Lower lobe of right lung (tissue), 2 donors: ENCODE measurements at regions not wholly inside any gene's neighbourhood (a gene's known extent, or its start where the extent isn't known, plus 50 kb on each side); places are given as distances from the start of the nearest gene placed in this dataset.

Experiments used
- ATAC-seq, 2 donors: fragments of 200-7000 bp; cut with Tn5 transposase; one replicate each; pipeline ENCODE4 v1.9.1; 2020 to 2022; ENCODE audit warnings: mild to moderate bottlenecking in 2 of 2, moderate library complexity in 2 of 2
- DNase-seq: peaks from one replicate; pipeline ENCODE4 v3.0.0-alpha.2; 2020
- H3K27ac ChIP-seq: fragments of 200-600 bp; one replicate; pipeline ENCODE4 v1.8.0; 2022
- H3K27me3 ChIP-seq: fragments of 200-600 bp; one replicate; pipeline ENCODE4 v1.8.0; 2022; ENCODE audit warnings: low read depth
- H3K36me3 ChIP-seq: fragments of 200-600 bp; one replicate; pipeline ENCODE4 v1.8.0; 2022; ENCODE audit warnings: mild to moderate bottlenecking
- H3K4me1 ChIP-seq: fragments of 200-600 bp; one replicate; pipeline ENCODE4 v1.8.0; 2022
- H3K4me3 ChIP-seq: fragments of 200-600 bp; one replicate; pipeline ENCODE4 v1.8.0; 2022; ENCODE audit warnings: mild to moderate bottlenecking
- H3K9me3 ChIP-seq: fragments of 200-600 bp; one replicate; pipeline ENCODE4 v1.8.0; 2022
- CTCF ChIP-seq: fragments of 200-600 bp; IDR thresholded peaks from one replicate; pipeline ENCODE4 v1.8.0; 2022; ENCODE audit warnings: antibody characterized with exemption, mild to moderate bottlenecking
- intact Hi-C: fragments of 100-400 bp; cut with DNase I; formaldehyde crosslinking; loops from one replicate; pipeline ENCODE4 v1.11.0; 2022
- donor health status: DM: no; HTN: yes; CAD: no; lungs with severe emphysema.

- no peak for DNase-seq
- Histone ChIP-seq H3K4me1 (peaks cover 38% of the 10 kb centered on the region), H3K27me3 (no peaks in the 10 kb centered on the region), H3K4me3 (no peak overlapping the region), H3K27ac (peak overlapping the region; percentile 71), H3K36me3 (no peaks in the 10 kb centered on the region), H3K9me3 (no peaks in the 10 kb centered on the region)
- peak; percentile 26 to 48 for ATAC-seq
- TF ChIP-seq CTCF, result no peak
- intact Hi-C loops, result no loop called here
Measured at GRCh38 chr2:234292205-234292961, 204.5 kb downstream of the ARL4C start.

- peak overlapping the region; percentile 71 for H3K27ac ChIP-seq
- intact Hi-C loops, result no loop called here
- DNase-seq (no peak), ATAC-seq (peak; percentile 34 to 50)
- TF ChIP-seq CTCF, result no peak
- no peaks in the 10 kb centered on the region for H3K9me3 ChIP-seq
- H3K27me3 ChIP-seq, result no peaks in the 10 kb centered on the region
- H3K4me3 ChIP-seq, result no peak overlapping the region
- H3K36me3 ChIP-seq, result no peaks in the 10 kb centered on the region
- H3K4me1 ChIP-seq, result peaks cover 38% of the 10 kb centered on the region
Measured at GRCh38 chr2:234291765-234292204, 205.1 kb downstream of the ARL4C start.

- no peaks in the 10 kb centered on the region for H3K27me3 ChIP-seq
- DNase-seq (no peak), ATAC-seq (peak; percentile 63 to 64)
- H3K9me3 ChIP-seq, result no peaks in the 10 kb centered on the region
- H3K27ac ChIP-seq, result peak overlapping the region; percentile 71
- H3K36me3 ChIP-seq, result no peaks in the 10 kb centered on the region
- intact Hi-C loops, result no loop called here
- H3K4me1 ChIP-seq, result peaks cover 38% of the 10 kb centered on the region
- no peak overlapping the region for H3K4me3 ChIP-seq
- no peak for TF ChIP-seq CTCF
Measured at GRCh38 chr2:234290671-234291070, 206.2 kb downstream of the ARL4C start.

- peak; percentile 34 to 61 for ATAC-seq
- H3K4me3 ChIP-seq, result no peak overlapping the region
- no peak for TF ChIP-seq CTCF
- H3K27ac ChIP-seq, result peak overlapping the region; percentile 71
- H3K27me3 ChIP-seq, result no peaks in the 10 kb centered on the region
- intact Hi-C loops, result no loop called here
- DNase-seq, result no peak
- H3K9me3 ChIP-seq, result no peaks in the 10 kb centered on the region
- H3K36me3 ChIP-seq, result no peaks in the 10 kb centered on the region
- H3K4me1 ChIP-seq, result peaks cover 38% of the 10 kb centered on the region
Measured at GRCh38 chr2:234289834-234290590, 206.9 kb downstream of the ARL4C start.

DNA sequence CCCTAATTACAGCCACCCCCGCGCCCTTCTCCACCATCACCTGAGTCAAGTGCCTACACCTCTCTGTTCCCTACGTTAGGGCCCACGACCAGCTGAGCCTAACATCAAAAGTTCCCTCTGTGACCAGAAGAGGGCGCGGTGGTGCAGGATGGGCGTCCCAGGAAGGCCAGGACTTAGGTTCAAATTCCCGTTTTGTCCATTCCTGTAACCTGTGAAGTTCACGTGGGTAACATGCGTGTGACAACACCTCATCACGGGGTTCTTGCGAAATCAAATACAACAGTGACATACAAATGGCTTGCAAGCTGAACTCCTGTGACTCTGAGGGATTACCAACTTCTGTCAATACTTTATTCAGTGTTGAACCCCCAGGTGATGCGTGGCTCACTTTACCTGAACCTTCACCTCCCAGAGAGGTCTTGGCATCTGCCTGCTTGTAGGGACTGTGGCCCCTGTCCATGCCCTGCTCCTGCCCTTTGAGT lies 207.9 kb downstream of the ARL4C start:
- intact Hi-C loops, result no loop called here

More for the DNA sequence above, 207.9 kb downstream of the ARL4C start:
- H3K4me1 ChIP-seq, result peaks cover 38% of the 10 kb centered on the region
- H3K27me3 ChIP-seq, result no peaks in the 10 kb centered on the region
- peak; percentile 89 for TF ChIP-seq CTCF
- peak; percentile 68 for DNase-seq
- H3K27ac ChIP-seq, result peak overlapping the region; percentile 71
- ATAC-seq, result peak; percentile 78 to 81
- H3K4me3 ChIP-seq, result no peak overlapping the region
- H3K36me3 ChIP-seq, result no peaks in the 10 kb centered on the region
- no peaks in the 10 kb centered on the region for H3K9me3 ChIP-seq
